CD14-positive monocyte (primary cell): ENCODE measurements at regions not wholly inside any gene's neighbourhood (a gene's known extent, or its start where the extent isn't known, plus 50 kb on each side); places are given as distances from the start of the nearest gene placed in this dataset.

Source experiments
- DNase-seq, 3 donors: peaks; one replicate each; pipeline ENCODE4 v3.0.0-alpha.2; 2011 to 2022
- H2AFZ ChIP-seq: 2 replicates; pipeline ENCODE4 v1.6.0; 2012; ENCODE audit warnings: mild to moderate bottlenecking, low read depth, low read length, inconsistent platforms; ENCODE audit not compliant: insufficient read depth, poor library complexity, severe bottlenecking
- H3K27ac ChIP-seq, 2 donors: 1 replicate in 1 of 2; 2 replicates in 1 of 2; pipeline ENCODE4 v1.5.1; 2012 to 2013; ENCODE audit warnings: low read length in 2 of 2, control low read depth in 1 of 2, inconsistent platforms in 1 of 2, low read depth in 1 of 2, mild to moderate bottlenecking in 1 of 2
- H3K27me3 ChIP-seq, 2 donors: one replicate each; pipeline versions ENCODE4 v1.6.0 to v1.6.1; 2011 to 2013; ENCODE audit warnings: low read length in 2 of 2; ENCODE audit not compliant: control insufficient read depth in 2 of 2, insufficient read depth in 2 of 2
- H3K36me3 ChIP-seq, 2 donors: replicated peaks in 1 of 2; 1 replicate in 1 of 2; 2 replicates in 1 of 2; pipeline versions ENCODE4 v1.5.1 to v1.6.1; 2012 to 2013; ENCODE audit warnings: low read length in 2 of 2, control low read depth in 1 of 2, inconsistent platforms in 1 of 2, mild to moderate bottlenecking in 1 of 2; ENCODE audit not compliant: insufficient read depth in 2 of 2, control insufficient read depth in 1 of 2
- H3K4me1 ChIP-seq, 2 donors: 1 replicate in 1 of 2; 2 replicates in 1 of 2; pipeline versions ENCODE4 v1.5.1 to v1.6.1; 2012 to 2013; ENCODE audit warnings: low read length in 2 of 2, control low read depth in 1 of 2, inconsistent platforms in 1 of 2, mild to moderate bottlenecking in 1 of 2, moderate library complexity in 1 of 2; ENCODE audit not compliant: insufficient read depth in 2 of 2, control insufficient read depth in 1 of 2
- H3K4me2 ChIP-seq: replicated peaks from 2 replicates; pipeline ENCODE3; 2012; ENCODE audit warnings: low read length, moderate library complexity, mild to moderate bottlenecking; ENCODE audit not compliant: poor library complexity, severe bottlenecking; ENCODE audit errors: extremely low read depth
- H3K4me3 ChIP-seq, 3 experiments: fragments of 200-600 bp in 1 of 3; sonication (generic) in 1 of 3; replicated peaks in 1 of 3; 1 replicate in 2 of 3; 2 replicates in 1 of 3; pipeline ENCODE4 v1.5.1; 2011 to 2013; ENCODE audit warnings: low read length in 3 of 3, mild to moderate bottlenecking in 3 of 3, control low read depth in 2 of 3, low read depth in 2 of 3, inconsistent platforms in 1 of 3, moderate library complexity in 1 of 3
- H3K79me2 ChIP-seq: 2 replicates; pipeline ENCODE4 v1.6.0; 2012; ENCODE audit warnings: mild to moderate bottlenecking, control low read depth, inconsistent platforms, low read length, moderate library complexity; ENCODE audit not compliant: insufficient read depth
- H3K9ac ChIP-seq: 2 replicates; pipeline ENCODE4 v1.6.0; 2017; ENCODE audit warnings: low read length, mild to moderate bottlenecking; ENCODE audit not compliant: insufficient read depth, poor library complexity, severe bottlenecking
- H3K9me3 ChIP-seq, 2 donors: replicated peaks in 1 of 2; 1 replicate in 1 of 2; 2 replicates in 1 of 2; pipeline versions ENCODE4 v1.5.1 to v1.6.1; 2012 to 2013; ENCODE audit warnings: low read length in 2 of 2, control low read depth in 1 of 2; ENCODE audit not compliant: control insufficient read depth in 1 of 2, insufficient read depth in 1 of 2
- H4K20me1 ChIP-seq: 2 replicates; pipeline ENCODE4 v1.6.0; 2012; ENCODE audit warnings: mild to moderate bottlenecking, low read length, control low read depth, moderate library complexity; ENCODE audit not compliant: insufficient read depth
- H3K27ac Mint-ChIP-seq, 7 donors: one replicate each; pipeline ENCODE4 v1.8.0; 2020; ENCODE audit warnings: mild to moderate bottlenecking in 7 of 7, mixed read lengths in 7 of 7, moderate library complexity in 6 of 7, inconsistent platforms in 2 of 7
- H3K27me3 Mint-ChIP-seq, 3 donors: one replicate each; pipeline ENCODE4 v1.8.0; 2021 to 2022; ENCODE audit warnings: low read depth in 3 of 3, mild to moderate bottlenecking in 3 of 3, mixed read lengths in 3 of 3, moderate library complexity in 3 of 3, inconsistent platforms in 1 of 3
- H3K36me3 Mint-ChIP-seq, 2 donors: one replicate each; pipeline ENCODE4 v1.8.0; 2020; ENCODE audit warnings: mixed read lengths in 2 of 2, inconsistent platforms in 1 of 2, mild to moderate bottlenecking in 1 of 2
- H3K4me1 Mint-ChIP-seq: one replicate; pipeline ENCODE4 v1.8.0; 2020; ENCODE audit warnings: mild to moderate bottlenecking, mixed read lengths
- H3K4me3 Mint-ChIP-seq, 2 donors: one replicate each; pipeline ENCODE4 v1.8.0; 2020; ENCODE audit warnings: mild to moderate bottlenecking in 2 of 2, mixed read lengths in 2 of 2, moderate library complexity in 1 of 2
- H3K9me3 Mint-ChIP-seq, 7 donors: one replicate each; pipeline ENCODE4 v1.8.0; 2020 to 2022; ENCODE audit warnings: mixed read lengths in 7 of 7, mild to moderate bottlenecking in 6 of 7, moderate library complexity in 6 of 7, inconsistent platforms in 2 of 7
- CTCF ChIP-seq: fragments of 200-600 bp; IDR thresholded peaks from one replicate; pipeline ENCODE4 v1.8.0; 2022; ENCODE audit warnings: antibody characterized with exemption, mild to moderate bottlenecking
- WGBS: methylation state at CpG from one replicate; pipeline ENCODE4 v1.1.5; 2013; ENCODE audit warnings: missing lambda C conversion rate; ENCODE audit not compliant: insufficient coverage; 5-methylcytosine and 5-hydroxymethylcytosine counted together
- intact Hi-C, 2 donors: fragments of 100-400 bp; cut with micrococcal nuclease; formaldehyde crosslinking; loops; one replicate each; pipeline versions ENCODE4 v1.15.0 to v1.15.1; 2023

- Histone ChIP-seq H3K4me3 (no peak overlapping the region), H3K9ac (no peak overlapping the region), H3K27me3 (no peaks in the 10 kb centered on the region), H3K4me1 (peaks cover 13 to 31% of the 10 kb centered on the region in 2 donors), H3K27ac (no peak overlapping the region), H4K20me1 (no peaks in the 10 kb centered on the region), H3K9me3 (peaks cover 0 to 8% of the 10 kb centered on the region in 2 donors), H2AFZ (no peak overlapping the region), H3K36me3 (no peaks in the 10 kb centered on the region), H3K79me2 (no peaks in the 10 kb centered on the region), H3K4me2 (no peak overlapping the region)
- H3K27me3 Mint-ChIP-seq, result peaks cover 0 to 2% (median 0%) of the 10 kb centered on the region in 3 donors
- H3K36me3 Mint-ChIP-seq, result no peaks in the 10 kb centered on the region
- TF ChIP-seq CTCF, result no peak
- intact Hi-C loops, result no loop called here
- peaks cover 0 to 7% (median 5%) of the 10 kb centered on the region in 7 donors for H3K9me3 Mint-ChIP-seq
- no peak overlapping the region for H3K27ac Mint-ChIP-seq
- DNase-seq, result no peak
- peaks cover 32% of the 10 kb centered on the region for H3K4me1 Mint-ChIP-seq
- WGBS, result 80% methylated on average over 1 of the region's 3 CpGs
- no peak overlapping the region for H3K4me3 Mint-ChIP-seq
Observed at GRCh38 chr2:111709321-111709720, 174.7 kb downstream of the ANAPC1 start.

GRCh38 chr2:111710085-111710484 lies 173.9 kb downstream of the ANAPC1 start:
- intact Hi-C loops, result no loop called here
- H3K79me2 ChIP-seq, result no peaks in the 10 kb centered on the region
- no peak overlapping the region for H3K4me2 ChIP-seq
- H3K9me3 ChIP-seq, result peaks cover 0 to 8% of the 10 kb centered on the region in 2 donors
- Mint-ChIP-seq H3K4me3 (no peak overlapping the region), H3K4me1 (peaks cover 36% of the 10 kb centered on the region), H3K27ac (no peak overlapping the region), H3K27me3 (peaks cover 0 to 2% (median 0%) of the 10 kb centered on the region in 3 donors), H3K9me3 (peaks cover 0 to 7% (median 5%) of the 10 kb centered on the region in 7 donors), H3K36me3 (no peaks in the 10 kb centered on the region)
- no peak overlapping the region for H3K4me3 ChIP-seq
- no peak for DNase-seq
- H4K20me1 ChIP-seq, result no peaks in the 10 kb centered on the region
- no peak overlapping the region for H2AFZ ChIP-seq
- WGBS, result 90% methylated on average over 6 of the region's 6 CpGs
- H3K36me3 ChIP-seq, result no peaks in the 10 kb centered on the region
- H3K27ac ChIP-seq, result no peak overlapping the region
- no peaks in the 10 kb centered on the region for H3K27me3 ChIP-seq
- TF ChIP-seq CTCF, result no peak
- no peak overlapping the region for H3K9ac ChIP-seq
- H3K4me1 ChIP-seq, result peaks cover 17 to 36% of the 10 kb centered on the region in 2 donors
